Prostate gland (tissue), 2 donors: ENCODE measurements at regions not wholly inside any gene's neighbourhood (a gene's known extent, or its start where the extent isn't known, plus 50 kb on each side); places are given as distances from the start of the nearest gene placed in this dataset.

ENCODE experiments used
- DNase-seq: peaks from one replicate; pipeline ENCODE4 v3.0.0-alpha.2; 2019; ENCODE audit warnings: low spot score
- H3K27ac ChIP-seq, 2 donors: fragments of 200-600 bp; sonication (generic); 2 replicates each; pipeline ENCODE4 v1.5.1; 2017 to 2019
- H3K27me3 ChIP-seq: fragments of 200-600 bp; sonication (generic); replicated peaks from 2 replicates; pipeline ENCODE4 v1.5.1; 2019; ENCODE audit not compliant: insufficient read depth
- H3K36me3 ChIP-seq, 2 donors: fragments of 200-600 bp; sonication (generic); 1 replicate in 1 of 2; 2 replicates in 1 of 2; pipeline versions ENCODE4 v1.5.1 to v1.8.1; 2017 to 2019
- H3K4me1 ChIP-seq: fragments of 200-600 bp; sonication (generic); replicated peaks from 2 replicates; pipeline ENCODE4 v1.5.1; 2019
- H3K4me3 ChIP-seq, 2 donors: fragments of 200-600 bp; sonication (generic); 2 replicates each; pipeline ENCODE4 v1.5.1; 2017 to 2019
- H3K9me3 ChIP-seq: fragments of 200-600 bp; sonication (generic); 2 replicates; pipeline ENCODE4 v1.5.1; 2017
- POLR2A ChIP-seq: fragments of 450-650 bp; IDR thresholded peaks from one replicate; pipeline ENCODE4 v1.6.1; 2016; ENCODE audit warnings: antibody characterized with exemption, mild to moderate bottlenecking
- POLR2AphosphoS5 ChIP-seq: sonication (generic); formaldehyde crosslinking; IDR thresholded peaks from one replicate; pipeline ENCODE4 v1.6.1; 2017; ENCODE audit warnings: antibody characterized with exemption
- WGBS: methylation state at CpG from one replicate; pipeline ENCODE4 v1.1.5; 2018; 5-methylcytosine and 5-hydroxymethylcytosine counted together
- intact Hi-C: fragments of 100-400 bp; cut with DNase I; formaldehyde crosslinking; loops from one replicate; pipeline ENCODE4 v1.14.2; 2022
- TF ChIP-seq, protein P1 (sequence below), 4 experiments: fragments of 200-600 bp in 2 of 4; fragments of 450-650 bp in 2 of 4; sonication (generic) in 2 of 4; IDR thresholded peaks; 1 replicate in 3 of 4; 2 replicates in 1 of 4; pipeline ENCODE4 v1.5.1; 2016 to 2019; ENCODE audit warnings: antibody characterized with exemption in 4 of 4, mild to moderate bottlenecking in 2 of 4, moderate library complexity in 2 of 4

DNA sequence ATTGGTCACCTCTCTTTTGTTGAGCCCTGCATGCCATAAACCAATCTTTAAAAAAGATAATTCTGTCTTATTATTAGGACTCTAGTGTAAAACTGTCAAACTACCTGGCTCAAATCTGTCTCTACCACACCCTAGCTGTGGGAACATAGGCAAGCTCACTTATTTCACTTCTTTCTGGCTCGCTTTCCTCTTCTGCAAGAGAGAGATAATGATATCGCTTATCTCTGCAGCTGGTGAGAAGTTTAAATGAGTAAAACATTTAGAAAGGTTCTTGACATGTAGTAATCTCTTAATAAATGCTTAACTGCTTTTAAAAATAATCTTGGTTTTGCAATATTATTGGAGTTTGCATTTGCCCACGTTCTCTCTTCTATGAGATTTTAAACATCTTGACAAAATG lies 1109.2 kb downstream of the RAPGEF2 start:
- no peak overlapping the region for H3K27ac ChIP-seq
- WGBS, result 56% methylated on average over 3 of the region's 3 CpGs

DNA sequence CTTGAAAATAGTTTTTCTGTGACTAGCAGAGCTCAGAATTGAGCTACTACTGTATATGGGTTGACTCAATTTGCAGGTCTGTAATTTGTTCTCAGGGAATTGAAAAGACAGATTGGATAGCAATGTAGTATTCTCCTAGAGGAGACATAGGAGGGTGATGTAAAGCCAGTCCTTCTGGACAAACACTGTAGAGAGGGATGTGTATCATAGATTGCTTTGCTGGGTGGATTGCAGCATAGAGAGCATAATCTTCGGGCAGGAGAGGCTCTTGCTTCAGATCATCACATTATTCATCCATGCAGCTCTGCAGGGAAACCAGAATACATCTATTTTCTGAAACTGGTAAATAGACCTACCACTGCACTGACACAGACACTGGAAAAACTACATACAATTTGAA lies 1110.5 kb downstream of the RAPGEF2 start:
- Histone ChIP-seq H3K4me3 (no peak overlapping the region), H3K9me3 (no peaks in the 10 kb centered on the region), H3K36me3 (no peaks in the 10 kb centered on the region), H3K4me1 (no peaks in the 10 kb centered on the region), H3K27me3 (no peaks in the 10 kb centered on the region), H3K27ac (no peak overlapping the region)
- WGBS, result 43% methylated on average over 1 of the region's 1 CpG
- DNase-seq, result no peak
- no peak for TF ChIP-seq POLR2A
- TF ChIP-seq, protein P1, sequence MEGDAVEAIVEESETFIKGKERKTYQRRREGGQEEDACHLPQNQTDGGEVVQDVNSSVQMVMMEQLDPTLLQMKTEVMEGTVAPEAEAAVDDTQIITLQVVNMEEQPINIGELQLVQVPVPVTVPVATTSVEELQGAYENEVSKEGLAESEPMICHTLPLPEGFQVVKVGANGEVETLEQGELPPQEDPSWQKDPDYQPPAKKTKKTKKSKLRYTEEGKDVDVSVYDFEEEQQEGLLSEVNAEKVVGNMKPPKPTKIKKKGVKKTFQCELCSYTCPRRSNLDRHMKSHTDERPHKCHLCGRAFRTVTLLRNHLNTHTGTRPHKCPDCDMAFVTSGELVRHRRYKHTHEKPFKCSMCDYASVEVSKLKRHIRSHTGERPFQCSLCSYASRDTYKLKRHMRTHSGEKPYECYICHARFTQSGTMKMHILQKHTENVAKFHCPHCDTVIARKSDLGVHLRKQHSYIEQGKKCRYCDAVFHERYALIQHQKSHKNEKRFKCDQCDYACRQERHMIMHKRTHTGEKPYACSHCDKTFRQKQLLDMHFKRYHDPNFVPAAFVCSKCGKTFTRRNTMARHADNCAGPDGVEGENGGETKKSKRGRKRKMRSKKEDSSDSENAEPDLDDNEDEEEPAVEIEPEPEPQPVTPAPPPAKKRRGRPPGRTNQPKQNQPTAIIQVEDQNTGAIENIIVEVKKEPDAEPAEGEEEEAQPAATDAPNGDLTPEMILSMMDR (IDR thresholded peaks at IDR 0.05), result no peak
- TF ChIP-seq POLR2AphosphoS5, result no peak
- intact Hi-C loops, result no loop called here

More for the DNA sequence above, 1109.2 kb downstream of the RAPGEF2 start:
- Histone ChIP-seq H3K4me3 (no peak overlapping the region), H3K4me1 (no peaks in the 10 kb centered on the region), H3K36me3 (no peaks in the 10 kb centered on the region), H3K27me3 (no peaks in the 10 kb centered on the region), H3K9me3 (no peaks in the 10 kb centered on the region)
- TF ChIP-seq, protein P1 (IDR thresholded peaks at IDR 0.05), result no peak
- TF ChIP-seq POLR2AphosphoS5 (no peak), POLR2A (no peak)
- no peak for DNase-seq
- intact Hi-C loops, result no loop called here

- no peak for DNase-seq
- intact Hi-C loops, result no loop called here
- WGBS, result 95% methylated on average over 1 of the region's 1 CpG
- Histone ChIP-seq H3K9me3 (no peaks in the 10 kb centered on the region), H3K4me1 (no peaks in the 10 kb centered on the region), H3K36me3 (no peaks in the 10 kb centered on the region), H3K27me3 (no peaks in the 10 kb centered on the region), H3K27ac (no peak overlapping the region), H3K4me3 (no peak overlapping the region)
- TF ChIP-seq, protein P1 (IDR thresholded peaks at IDR 0.05), result no peak
- TF ChIP-seq POLR2A, result no peak
- no peak for TF ChIP-seq POLR2AphosphoS5
These were observed 1114.5 kb downstream of the RAPGEF2 start for GRCh38 chr4:160217352-160217751.

DNA sequence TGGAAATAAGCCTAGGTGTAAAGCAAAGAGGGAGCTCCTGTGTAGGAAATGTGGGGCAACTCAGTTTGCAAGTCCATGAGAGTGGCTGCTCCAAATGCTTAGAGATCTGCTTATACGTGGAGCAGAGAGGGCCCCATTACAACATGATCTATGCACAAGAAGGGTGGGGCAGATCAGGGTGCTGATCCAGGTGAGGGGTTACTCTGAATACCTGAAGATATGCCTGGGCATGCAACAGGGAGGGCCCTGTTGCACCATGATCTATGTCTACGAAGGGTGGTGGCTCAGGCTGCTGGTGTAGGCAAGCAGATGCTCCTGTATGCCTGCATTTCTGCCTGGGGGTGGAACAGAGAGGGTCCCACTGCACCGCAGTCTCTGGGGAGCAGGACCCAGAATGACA lies 1121.2 kb downstream of the RAPGEF2 start:
- TF ChIP-seq, protein P1 (IDR thresholded peaks at IDR 0.05), result no peak
- TF ChIP-seq POLR2AphosphoS5 (no peak), POLR2A (no peak)
- no peaks in the 10 kb centered on the region for H3K36me3 ChIP-seq
- no peaks in the 10 kb centered on the region for H3K9me3 ChIP-seq
- H3K27me3 ChIP-seq, result no peaks in the 10 kb centered on the region
- WGBS, result 79% methylated on average over 3 of the region's 3 CpGs
- intact Hi-C loops, result no loop called here
- DNase-seq, result no peak
- no peaks in the 10 kb centered on the region for H3K4me1 ChIP-seq
- H3K4me3 ChIP-seq, result no peak overlapping the region
- H3K27ac ChIP-seq, result no peak overlapping the region

DNA sequence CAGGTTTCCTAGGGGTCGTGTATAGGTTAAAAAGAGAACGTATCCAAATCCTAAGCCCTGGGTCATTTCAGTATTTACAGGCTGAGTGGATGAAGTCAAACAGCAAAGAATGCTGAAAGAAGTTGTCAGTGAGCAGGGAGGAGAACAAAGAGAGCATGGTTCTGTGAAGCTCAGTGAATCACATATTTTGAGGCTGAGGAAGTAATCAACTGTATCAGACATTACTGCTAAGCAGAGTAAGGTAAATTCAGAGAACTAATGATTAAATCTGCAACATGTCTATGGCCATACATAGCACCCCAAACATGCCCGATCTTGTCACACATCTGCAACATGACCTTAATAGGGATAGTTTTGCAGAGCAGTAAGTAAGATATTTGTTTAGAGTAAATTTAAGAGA lies 1130.3 kb downstream of the RAPGEF2 start:
- no peak for DNase-seq
- TF ChIP-seq POLR2A (no peak), POLR2AphosphoS5 (no peak)
- TF ChIP-seq, protein P1 (IDR thresholded peaks at IDR 0.05), result no peak
- 23% methylated on average over 3 of the region's 3 CpGs for WGBS

More for the DNA sequence above, 1130.3 kb downstream of the RAPGEF2 start:
- no peaks in the 10 kb centered on the region for H3K36me3 ChIP-seq
- no peaks in the 10 kb centered on the region for H3K9me3 ChIP-seq
- H3K4me3 ChIP-seq, result no peak overlapping the region
- H3K27ac ChIP-seq, result no peak overlapping the region
- H3K4me1 ChIP-seq, result no peaks in the 10 kb centered on the region
- intact Hi-C loops, result no loop called here
- no peaks in the 10 kb centered on the region for H3K27me3 ChIP-seq
